Large intestine (tissue), 3 donors: ENCODE measurements at regions not wholly inside any gene's neighbourhood (a gene's known extent, or its start where the extent isn't known, plus 50 kb on each side); places are given as distances from the start of the nearest gene placed in this dataset.

Experiments
- DNase-seq, 2 donors: peaks; one replicate each; pipeline versions ENCODE4 v3.0.0 to v3.0.0-alpha.2; 2013
- H3K27ac ChIP-seq: one replicate; pipeline ENCODE4 v1.5.1; 2013; ENCODE audit warnings: low read length
- H3K27me3 ChIP-seq: 2 replicates; pipeline ENCODE4 v1.6.1; 2013; ENCODE audit warnings: low read length; ENCODE audit not compliant: control insufficient read depth, insufficient read depth
- H3K36me3 ChIP-seq: 2 replicates; pipeline ENCODE4 v1.6.1; 2013; ENCODE audit warnings: low read length; ENCODE audit not compliant: control insufficient read depth, insufficient read depth
- H3K4me1 ChIP-seq: one replicate; pipeline ENCODE4 v1.6.1; 2013; ENCODE audit warnings: low read length; ENCODE audit not compliant: control insufficient read depth, insufficient read depth
- H3K4me3 ChIP-seq: one replicate; pipeline ENCODE4 v1.5.1; 2013; ENCODE audit warnings: low read length
- H3K9me3 ChIP-seq: one replicate; pipeline ENCODE4 v1.6.1; 2013; ENCODE audit warnings: mild to moderate bottlenecking, low read depth, low read length, moderate library complexity; ENCODE audit not compliant: control insufficient read depth
- WGBS: methylation state at CpG from one replicate; pipeline ENCODE4 v1.1.5; 2013; ENCODE audit warnings: low lambda C conversion rate; ENCODE audit not compliant: insufficient coverage; 5-methylcytosine and 5-hydroxymethylcytosine counted together

- peaks cover 8% of the 10 kb centered on the region for H3K27me3 ChIP-seq
- WGBS, result no CpG with 5 or more reads among the region's 16 CpGs
- H3K27ac ChIP-seq, result no peak overlapping the region
- no peaks in the 10 kb centered on the region for H3K36me3 ChIP-seq
- H3K4me3 ChIP-seq, result no peak overlapping the region
- no peaks in the 10 kb centered on the region for H3K4me1 ChIP-seq
- no peak for DNase-seq
- no peaks in the 10 kb centered on the region for H3K9me3 ChIP-seq
Observed at GRCh38 chr20:57849521-57850215, 139.9 kb upstream of the PMEPA1 start.

- Histone ChIP-seq H3K4me3 (no peak overlapping the region), H3K36me3 (no peaks in the 10 kb centered on the region), H3K27me3 (peaks cover 8% of the 10 kb centered on the region), H3K4me1 (no peaks in the 10 kb centered on the region), H3K9me3 (no peaks in the 10 kb centered on the region), H3K27ac (no peak overlapping the region)
- WGBS, result no CpG with 5 or more reads among the region's 4 CpGs
- DNase-seq, result no peak
Observed at GRCh38 chr20:57849121-57849520, 139.3 kb upstream of the PMEPA1 start.

- Histone ChIP-seq H3K9me3 (no peaks in the 10 kb centered on the region), H3K4me3 (no peak overlapping the region), H3K27ac (no peak overlapping the region), H3K36me3 (no peaks in the 10 kb centered on the region), H3K4me1 (no peaks in the 10 kb centered on the region), H3K27me3 (peaks cover 8% of the 10 kb centered on the region)
- no peak for DNase-seq
Observed at GRCh38 chr20:57848282-57848681, 138.5 kb upstream of the PMEPA1 start.

- Histone ChIP-seq H3K27ac (no peak overlapping the region), H3K4me1 (no peaks in the 10 kb centered on the region), H3K4me3 (no peak overlapping the region), H3K36me3 (no peaks in the 10 kb centered on the region), H3K27me3 (peaks cover 8% of the 10 kb centered on the region), H3K9me3 (no peaks in the 10 kb centered on the region)
- no peak for DNase-seq
Observed at GRCh38 chr20:57847104-57847503, 137.3 kb upstream of the PMEPA1 start.

- H3K27me3 ChIP-seq, result peaks cover 8% of the 10 kb centered on the region
- no peak overlapping the region for H3K4me3 ChIP-seq
- no peaks in the 10 kb centered on the region for H3K9me3 ChIP-seq
- DNase-seq, result no peak
- no peaks in the 10 kb centered on the region for H3K4me1 ChIP-seq
- no peaks in the 10 kb centered on the region for H3K36me3 ChIP-seq
- no peak overlapping the region for H3K27ac ChIP-seq
- WGBS, result no CpG with 5 or more reads among the region's 10 CpGs
Observed at GRCh38 chr20:57844626-57845596, 135.1 kb upstream of the PMEPA1 start.

GRCh38 chr20:57843941-57844625 lies 134.3 kb upstream of the PMEPA1 start:
- H3K4me1 ChIP-seq, result no peaks in the 10 kb centered on the region
- H3K9me3 ChIP-seq, result no peaks in the 10 kb centered on the region
- no peaks in the 10 kb centered on the region for H3K36me3 ChIP-seq
- WGBS, result no CpG with 5 or more reads among the region's 14 CpGs
- H3K27ac ChIP-seq, result no peak overlapping the region
- H3K27me3 ChIP-seq, result peaks cover 5% of the 10 kb centered on the region
- H3K4me3 ChIP-seq, result no peak overlapping the region
- no peak for DNase-seq

- H3K9me3 ChIP-seq, result no peaks in the 10 kb centered on the region
- H3K4me1 ChIP-seq, result no peaks in the 10 kb centered on the region
- H3K36me3 ChIP-seq, result no peaks in the 10 kb centered on the region
- H3K27ac ChIP-seq, result no peak overlapping the region
- DNase-seq, result no peak
- 80% methylated on average over 1 of the region's 4 CpGs for WGBS
- H3K27me3 ChIP-seq, result peaks cover 5% of the 10 kb centered on the region
- H3K4me3 ChIP-seq, result no peak overlapping the region
Observed at GRCh38 chr20:57842720-57843119, 132.9 kb upstream of the PMEPA1 start.

GRCh38 chr20:57841297-57841866 lies 131.6 kb upstream of the PMEPA1 start:
- no peaks in the 10 kb centered on the region for H3K36me3 ChIP-seq
- H3K4me1 ChIP-seq, result no peaks in the 10 kb centered on the region
- peaks cover 5% of the 10 kb centered on the region for H3K27me3 ChIP-seq
- no CpG with 5 or more reads among the region's 11 CpGs for WGBS
- no peaks in the 10 kb centered on the region for H3K9me3 ChIP-seq
- no peak overlapping the region for H3K27ac ChIP-seq
- DNase-seq, result no peak
- H3K4me3 ChIP-seq, result no peak overlapping the region

- no CpG with 5 or more reads among the region's 19 CpGs for WGBS
- no peaks in the 10 kb centered on the region for H3K4me1 ChIP-seq
- H3K27me3 ChIP-seq, result no peaks in the 10 kb centered on the region
- H3K9me3 ChIP-seq, result no peaks in the 10 kb centered on the region
- no peak for DNase-seq
- no peaks in the 10 kb centered on the region for H3K36me3 ChIP-seq
- H3K27ac ChIP-seq, result no peak overlapping the region
- no peak overlapping the region for H3K4me3 ChIP-seq
Observed at GRCh38 chr20:57840504-57841296, 130.9 kb upstream of the PMEPA1 start.

GRCh38 chr20:57840066-57840465 lies 130.3 kb upstream of the PMEPA1 start:
- H3K9me3 ChIP-seq, result no peaks in the 10 kb centered on the region
- no peak for DNase-seq
- no peak overlapping the region for H3K4me3 ChIP-seq
- no peak overlapping the region for H3K27ac ChIP-seq
- H3K4me1 ChIP-seq, result no peaks in the 10 kb centered on the region
- peaks cover 4% of the 10 kb centered on the region for H3K27me3 ChIP-seq
- H3K36me3 ChIP-seq, result no peaks in the 10 kb centered on the region
- no CpG with 5 or more reads among the region's 10 CpGs for WGBS
